ENCODE measurements at regions not wholly inside any gene's neighbourhood (a gene's known extent, or its start where the extent isn't known, plus 50 kb on each side); places are given as distances from the start of the nearest gene placed in this dataset.

- TF ChIP-seq, protein P1, sequence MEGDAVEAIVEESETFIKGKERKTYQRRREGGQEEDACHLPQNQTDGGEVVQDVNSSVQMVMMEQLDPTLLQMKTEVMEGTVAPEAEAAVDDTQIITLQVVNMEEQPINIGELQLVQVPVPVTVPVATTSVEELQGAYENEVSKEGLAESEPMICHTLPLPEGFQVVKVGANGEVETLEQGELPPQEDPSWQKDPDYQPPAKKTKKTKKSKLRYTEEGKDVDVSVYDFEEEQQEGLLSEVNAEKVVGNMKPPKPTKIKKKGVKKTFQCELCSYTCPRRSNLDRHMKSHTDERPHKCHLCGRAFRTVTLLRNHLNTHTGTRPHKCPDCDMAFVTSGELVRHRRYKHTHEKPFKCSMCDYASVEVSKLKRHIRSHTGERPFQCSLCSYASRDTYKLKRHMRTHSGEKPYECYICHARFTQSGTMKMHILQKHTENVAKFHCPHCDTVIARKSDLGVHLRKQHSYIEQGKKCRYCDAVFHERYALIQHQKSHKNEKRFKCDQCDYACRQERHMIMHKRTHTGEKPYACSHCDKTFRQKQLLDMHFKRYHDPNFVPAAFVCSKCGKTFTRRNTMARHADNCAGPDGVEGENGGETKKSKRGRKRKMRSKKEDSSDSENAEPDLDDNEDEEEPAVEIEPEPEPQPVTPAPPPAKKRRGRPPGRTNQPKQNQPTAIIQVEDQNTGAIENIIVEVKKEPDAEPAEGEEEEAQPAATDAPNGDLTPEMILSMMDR (IDR thresholded peaks at IDR 0.05; ENCODE audit: low read depth, low read length) = no peak
- H3K27ac ChIP-seq (ENCODE audit: low read depth, low read length) = no peak overlapping the region
- no peak overlapping the region for H3K4me3 ChIP-seq (ENCODE audit: low read depth, low read length)
- no peaks in the 10 kb centered on the region for H3K27me3 ChIP-seq (ENCODE audit: control insufficient read depth, insufficient read depth, low read length)
- no peaks in the 10 kb centered on the region for H3K9me3 ChIP-seq (ENCODE audit: control insufficient read depth, insufficient read depth, low read length)
- POLR2A ChIA-PET = no interaction called here
- CTCF ChIA-PET = no interaction called here
- DNase-seq (ENCODE audit: low read depth, low spot score) = no peak
These were observed 587.4 kb upstream of the SGO1 start for GRCh38 chr3:20773320-20773984.

- no peaks in the 10 kb centered on the region for H3K27me3 ChIP-seq (ENCODE audit: control insufficient read depth, insufficient read depth, low read length)
- H3K27ac ChIP-seq (ENCODE audit: low read depth, low read length) = no peak overlapping the region
- ChIA-PET CTCF (no interaction called here), POLR2A (no interaction called here)
- DNase-seq (ENCODE audit: low read depth, low spot score) = no peak
- no peaks in the 10 kb centered on the region for H3K9me3 ChIP-seq (ENCODE audit: control insufficient read depth, insufficient read depth, low read length)
- H3K4me3 ChIP-seq (ENCODE audit: low read depth, low read length) = no peak overlapping the region
- TF ChIP-seq, protein P1 (IDR thresholded peaks at IDR 0.05; ENCODE audit: low read depth, low read length) = no peak
These were observed 586.9 kb upstream of the SGO1 start for GRCh38 chr3:20772869-20773268.

DNA sequence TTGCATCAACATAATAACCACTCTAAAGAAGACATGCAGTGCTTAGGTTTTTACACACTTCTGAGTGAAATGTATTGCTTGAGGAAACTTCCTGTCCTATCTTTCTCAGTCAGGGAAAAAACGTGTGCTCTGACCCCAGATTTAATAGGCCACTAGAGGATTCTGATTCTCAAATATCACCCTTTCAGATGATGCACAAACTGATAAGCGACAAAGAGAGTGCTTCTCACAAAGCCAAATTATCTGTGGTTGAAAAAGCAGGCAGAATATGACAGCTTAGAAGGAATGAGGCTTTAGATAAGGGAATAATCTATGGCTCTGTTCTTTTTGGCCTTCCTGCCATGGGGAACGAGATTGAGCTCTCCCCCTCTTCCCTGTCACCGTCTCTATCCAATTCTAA, 583.4 kb upstream of the SGO1 start:
- Histone ChIP-seq H3K4me3 (ENCODE audit: low read depth, low read length) (no peak overlapping the region), H3K27me3 (ENCODE audit: control insufficient read depth, insufficient read depth, low read length) (no peaks in the 10 kb centered on the region), H3K27ac (ENCODE audit: low read depth, low read length) (no peak overlapping the region), H3K9me3 (ENCODE audit: control insufficient read depth, insufficient read depth, low read length) (no peaks in the 10 kb centered on the region)
- ChIA-PET POLR2A (no interaction called here), CTCF (no interaction called here)
- DNase-seq (ENCODE audit: low read depth, low spot score) = no peak
- TF ChIP-seq, protein P1 (IDR thresholded peaks at IDR 0.05; ENCODE audit: low read depth, low read length) = no peak

DNA sequence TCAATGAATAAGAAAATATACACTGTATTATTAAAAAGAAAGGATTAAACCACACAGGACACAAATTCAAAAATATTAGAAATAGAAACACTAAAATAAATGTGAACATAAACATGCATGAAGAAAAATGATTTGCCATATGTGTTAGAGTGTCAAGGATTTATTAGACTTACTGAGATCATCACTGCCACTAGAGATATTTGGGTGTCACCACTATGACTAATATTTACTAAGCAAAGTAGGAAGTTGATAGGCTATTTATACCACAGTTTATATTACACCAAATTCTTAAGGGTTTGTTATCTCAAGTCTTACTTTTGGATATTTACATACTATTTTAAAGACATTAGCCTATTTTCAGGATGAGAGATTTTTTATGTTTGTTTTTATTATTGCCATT, 575.0 kb upstream of the SGO1 start:
- ChIA-PET POLR2A (no interaction called here), CTCF (no interaction called here)
- no peaks in the 10 kb centered on the region for H3K27me3 ChIP-seq (ENCODE audit: control insufficient read depth, insufficient read depth, low read length)
- H3K4me3 ChIP-seq (ENCODE audit: low read depth, low read length) = no peak overlapping the region
- H3K9me3 ChIP-seq (ENCODE audit: control insufficient read depth, insufficient read depth, low read length) = no peaks in the 10 kb centered on the region
- DNase-seq (ENCODE audit: low read depth, low spot score) = no peak
- TF ChIP-seq, protein P1 (IDR thresholded peaks at IDR 0.05; ENCODE audit: low read depth, low read length) = no peak
- no peak overlapping the region for H3K27ac ChIP-seq (ENCODE audit: low read depth, low read length)

GRCh38 chr3:20752416-20752815, 566.4 kb upstream of the SGO1 start:
- Histone ChIP-seq H3K27ac (ENCODE audit: low read depth, low read length) (no peak overlapping the region), H3K27me3 (ENCODE audit: control insufficient read depth, insufficient read depth, low read length) (no peaks in the 10 kb centered on the region), H3K4me3 (ENCODE audit: low read depth, low read length) (no peak overlapping the region), H3K9me3 (ENCODE audit: control insufficient read depth, insufficient read depth, low read length) (no peaks in the 10 kb centered on the region)
- TF ChIP-seq, protein P1 (IDR thresholded peaks at IDR 0.05; ENCODE audit: low read depth, low read length) = no peak
- POLR2A ChIA-PET = no interaction called here
- CTCF ChIA-PET = no interaction called here
- DNase-seq (ENCODE audit: low read depth, low spot score) = no peak

Measured in AG04450 (cell line).